NCI-H2227 treated with DMSO at 0.1 percent for 48 hours (cell line): ENCODE measurements at regions not wholly inside any gene's neighbourhood (a gene's known extent, or its start where the extent isn't known, plus 50 kb on each side); places are given as distances from the start of the nearest gene placed in this dataset.
"Not testable (repeated sequence)": the region's sequence is repeated elsewhere in the genome, so short reads cannot be mapped to it uniquely, and the experiment has no call there.

Experiments
- DNase-seq: peaks from one replicate; lab custom pipeline; 2025; lab: John Stamatoyannopoulos, UW

- DNase-seq: no peak
Observed at GRCh38 chr7:42722198-42722597, 189.7 kb downstream of the C7orf25 start.

DNA sequence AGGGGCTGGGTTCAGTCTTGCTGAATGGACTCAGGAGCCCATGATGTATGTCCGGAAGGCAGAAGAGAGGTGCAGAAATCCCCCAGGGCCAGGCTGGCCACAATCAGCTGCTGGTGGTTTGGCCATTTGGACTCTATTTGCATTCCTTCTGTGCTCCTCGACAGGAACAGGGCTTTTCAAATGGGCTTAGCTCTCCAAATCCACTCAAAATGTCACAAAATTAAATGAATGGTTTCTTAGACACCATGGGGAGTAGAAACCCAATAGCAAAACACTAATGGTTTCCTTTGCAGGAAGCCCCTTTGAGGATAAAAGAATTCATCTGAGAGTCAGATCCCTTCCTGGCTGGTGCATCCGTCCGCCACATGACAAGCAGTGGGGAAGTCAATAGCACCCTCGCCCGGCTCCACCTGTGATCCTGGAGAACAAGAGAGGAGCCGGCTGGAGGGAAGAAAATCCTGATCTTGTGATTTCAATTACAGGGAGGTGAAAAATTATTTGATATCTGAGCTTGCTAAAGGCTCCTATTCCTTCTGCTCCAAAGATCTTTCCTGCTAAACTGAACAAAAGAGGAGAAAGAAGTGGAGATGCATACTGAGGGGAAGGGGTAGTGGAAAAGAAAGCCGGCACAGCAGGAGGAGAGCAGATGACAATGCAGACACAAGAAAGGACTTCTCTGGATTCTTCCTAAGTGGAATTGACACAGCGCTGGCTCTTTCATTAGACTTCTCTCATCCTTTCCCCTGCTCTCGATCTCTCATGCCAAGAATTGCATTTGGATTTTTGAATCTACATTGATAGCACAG, 190.7 kb downstream of the C7orf25 start:
- DNase-seq: no peak

GRCh38 chr7:42720012-42720411, 191.9 kb downstream of the C7orf25 start:
- no peak for DNase-seq

GRCh38 chr7:42718466-42718865, 193.4 kb downstream of the C7orf25 start:
- not testable (repeated sequence) for DNase-seq

DNA sequence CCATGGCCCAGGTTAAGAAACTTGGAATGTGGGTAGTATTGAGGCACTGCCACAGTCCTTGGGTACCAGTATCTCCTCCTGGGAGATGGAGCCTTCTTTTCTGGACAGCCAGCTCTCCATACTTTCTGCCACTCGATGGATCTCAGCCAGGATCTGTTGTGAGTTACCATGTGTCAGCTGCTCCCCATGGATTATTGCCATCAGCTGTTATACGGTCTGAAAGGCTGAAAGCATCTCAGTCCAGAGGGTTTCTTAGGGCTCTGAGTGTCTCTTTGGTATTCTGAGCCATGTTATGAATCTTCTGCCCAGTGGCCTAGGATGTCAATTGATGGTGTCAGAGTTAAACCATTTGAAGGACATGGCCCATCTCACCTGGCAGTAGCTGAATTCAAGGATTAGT, 197.5 kb downstream of the C7orf25 start:
- DNase-seq: no peak

DNA sequence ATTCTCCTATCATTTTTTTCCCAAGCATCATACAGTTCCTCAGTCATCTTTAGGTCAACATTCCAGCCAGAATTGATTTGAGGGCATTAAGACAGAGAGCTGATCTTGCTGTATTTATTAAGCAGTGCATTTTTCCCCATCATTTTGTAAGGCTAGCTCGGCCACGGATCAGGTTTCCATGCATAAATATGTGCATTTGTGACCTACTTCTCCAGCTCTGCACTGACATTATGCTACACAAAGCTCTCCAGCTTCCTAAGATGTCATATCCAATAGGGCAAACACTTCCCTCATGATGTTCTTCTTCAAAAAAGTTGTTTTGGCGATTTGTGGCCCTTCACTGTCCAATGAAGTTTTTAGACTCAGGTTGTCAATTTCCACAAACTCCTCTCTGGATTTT, 202.6 kb downstream of the C7orf25 start:
- no peak for DNase-seq

GRCh38 chr7:42704710-42705109, 207.2 kb downstream of the C7orf25 start:
- DNase-seq: no peak

DNA sequence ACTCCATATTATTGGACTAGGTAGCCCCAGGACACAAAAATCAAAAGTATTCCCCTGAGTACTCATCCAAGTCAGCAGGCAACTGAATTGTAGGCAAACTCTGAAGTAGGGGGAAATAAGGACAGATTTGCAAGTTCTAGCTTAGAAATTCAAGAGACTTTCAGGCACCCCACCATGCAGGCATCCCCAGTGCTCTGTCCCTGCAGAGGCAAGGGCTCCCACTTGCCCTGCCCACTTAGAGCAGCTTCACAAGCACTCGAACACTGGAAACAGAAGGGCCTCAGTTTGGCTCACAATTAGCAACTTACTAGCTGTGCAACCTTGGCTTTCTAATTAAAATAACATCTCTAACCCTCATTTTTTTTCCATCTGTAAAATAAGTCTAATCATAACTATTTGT, 209.2 kb downstream of the C7orf25 start:
- DNase-seq: no peak

DNA sequence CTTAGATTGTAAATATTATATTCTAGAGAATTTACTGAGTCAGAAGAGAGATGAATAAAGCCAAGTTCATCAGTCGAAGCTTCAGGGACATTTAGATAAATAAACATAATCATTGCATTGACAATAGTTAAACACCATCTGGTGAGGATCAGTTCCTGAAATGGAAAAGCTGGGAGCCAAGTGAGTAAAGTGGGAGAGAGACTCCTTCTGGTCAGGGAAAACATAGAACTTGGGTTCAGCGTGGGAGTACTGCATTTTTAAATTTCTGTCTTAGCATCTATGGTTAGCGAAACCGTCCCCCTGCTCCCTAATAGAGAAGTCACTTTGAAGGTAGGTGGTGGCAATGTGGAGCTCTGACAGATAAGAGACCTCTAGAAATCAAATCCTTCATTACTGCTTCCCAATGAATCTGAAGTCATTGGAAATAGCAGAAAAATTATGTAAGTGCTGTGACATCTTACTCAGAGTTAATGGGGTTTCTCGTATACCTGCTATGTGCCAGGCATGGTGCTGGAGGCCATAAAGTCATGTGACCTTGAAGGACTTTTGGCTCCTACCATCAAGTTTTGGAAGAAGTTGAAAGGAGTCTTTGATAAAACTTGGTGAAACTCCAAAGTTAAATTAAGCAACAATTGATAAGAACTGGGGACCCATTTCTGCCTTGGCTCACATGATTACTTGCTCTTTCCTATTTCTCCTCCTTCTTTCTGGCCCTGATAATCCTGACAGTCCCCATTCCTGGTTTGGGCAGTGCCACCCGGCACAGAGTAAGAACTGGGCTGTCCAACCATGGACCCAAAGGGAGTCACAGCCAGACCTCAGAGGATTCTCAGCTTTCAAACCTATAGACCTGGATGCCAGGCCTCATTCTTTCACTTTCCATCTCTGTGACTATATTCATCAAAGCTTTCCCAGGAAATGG, 211.2 kb downstream of the C7orf25 start:
- no peak for DNase-seq

DNA sequence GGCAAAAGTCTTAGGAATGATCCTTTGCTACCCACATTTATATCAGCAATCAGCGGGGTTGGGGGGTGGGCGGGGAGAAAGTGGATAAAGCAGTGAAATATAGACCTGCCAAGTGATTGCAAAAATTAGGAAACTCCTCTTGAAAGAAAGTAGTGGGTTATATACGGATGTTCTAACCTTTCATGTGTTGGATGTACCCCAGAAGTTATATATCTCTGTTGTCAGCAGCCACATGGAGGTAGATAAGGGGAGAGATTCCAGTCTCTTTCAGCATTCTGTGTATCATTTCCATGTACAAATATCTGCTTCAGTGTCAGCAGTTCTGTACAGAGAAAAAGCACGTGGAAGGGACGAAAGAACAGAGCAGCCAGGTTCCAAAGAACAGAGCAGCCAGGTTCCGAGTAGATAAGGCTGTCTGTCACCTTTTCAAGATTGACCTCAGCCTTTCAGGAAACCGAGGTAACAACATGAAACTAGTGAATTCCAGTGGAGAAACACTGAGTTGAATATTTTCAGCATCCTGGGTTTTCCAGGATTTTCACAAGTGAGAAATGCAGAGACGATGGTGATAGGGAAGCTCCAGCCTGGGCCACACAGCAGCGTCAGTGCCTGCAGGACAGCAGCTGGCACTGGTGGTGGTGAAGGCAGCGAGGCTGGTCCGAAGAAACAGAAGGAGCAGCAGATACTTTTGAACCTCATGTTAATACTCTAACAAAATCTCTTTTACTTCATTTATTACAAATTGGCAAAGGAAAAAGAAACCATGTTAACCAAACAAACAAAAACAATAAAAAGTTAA, 212.3 kb downstream of the C7orf25 start:
- no peak for DNase-seq

GRCh38 chr7:42698600-42699374, 213.1 kb downstream of the C7orf25 start:
- DNase-seq: no peak

DNA sequence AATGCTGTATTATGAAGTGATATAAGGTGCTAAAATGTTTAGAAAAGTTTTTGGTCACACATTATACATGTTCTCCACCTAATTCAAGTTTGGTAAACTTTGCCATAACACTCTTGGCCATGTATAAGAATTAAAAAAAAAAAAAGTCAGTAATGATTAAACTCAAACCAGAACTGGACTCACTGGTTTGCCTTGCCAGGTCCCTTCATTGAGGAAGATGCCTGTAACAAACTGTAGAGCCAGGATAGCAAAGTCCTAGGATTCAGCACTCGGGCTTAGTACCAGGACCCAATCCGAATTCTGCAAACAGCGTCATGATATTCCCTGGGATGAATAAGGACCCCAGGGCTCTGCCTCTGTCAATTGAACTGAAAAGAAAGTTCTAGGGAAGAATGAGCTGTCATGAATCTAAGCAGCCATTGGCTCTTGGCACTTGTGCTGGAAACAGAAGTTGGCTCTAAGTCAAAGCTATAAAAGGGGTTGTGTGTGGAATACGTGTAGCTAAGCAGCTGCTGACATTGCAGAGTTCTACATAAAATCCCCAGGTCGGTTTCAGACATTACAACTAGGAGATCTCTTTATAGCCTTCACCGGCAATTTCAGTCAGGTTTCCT, 216.9 kb downstream of the C7orf25 start:
- no peak for DNase-seq

DNA sequence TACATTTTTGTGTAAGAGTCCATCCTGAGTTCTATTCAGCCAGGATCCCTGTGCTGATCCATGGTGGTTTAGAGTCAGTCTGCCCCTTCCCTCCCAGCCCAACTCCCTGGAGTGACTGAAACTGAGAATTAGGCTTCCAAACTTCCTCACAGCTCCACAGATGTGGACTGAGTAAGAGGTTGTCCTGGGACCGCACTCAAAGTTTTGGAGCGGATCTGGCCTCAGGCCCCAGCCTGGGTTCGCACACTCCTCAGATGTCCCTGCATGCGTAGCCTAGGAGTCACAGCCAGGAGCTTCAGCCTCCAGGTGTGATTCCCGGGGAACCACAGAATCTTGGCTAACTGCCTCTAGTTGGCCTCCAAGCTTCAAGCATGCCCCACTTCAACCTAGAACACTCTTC, 218.1 kb downstream of the C7orf25 start:
- DNase-seq: no peak

GRCh38 chr7:42692621-42693020, 219.2 kb downstream of the C7orf25 start:
- no peak for DNase-seq

DNA sequence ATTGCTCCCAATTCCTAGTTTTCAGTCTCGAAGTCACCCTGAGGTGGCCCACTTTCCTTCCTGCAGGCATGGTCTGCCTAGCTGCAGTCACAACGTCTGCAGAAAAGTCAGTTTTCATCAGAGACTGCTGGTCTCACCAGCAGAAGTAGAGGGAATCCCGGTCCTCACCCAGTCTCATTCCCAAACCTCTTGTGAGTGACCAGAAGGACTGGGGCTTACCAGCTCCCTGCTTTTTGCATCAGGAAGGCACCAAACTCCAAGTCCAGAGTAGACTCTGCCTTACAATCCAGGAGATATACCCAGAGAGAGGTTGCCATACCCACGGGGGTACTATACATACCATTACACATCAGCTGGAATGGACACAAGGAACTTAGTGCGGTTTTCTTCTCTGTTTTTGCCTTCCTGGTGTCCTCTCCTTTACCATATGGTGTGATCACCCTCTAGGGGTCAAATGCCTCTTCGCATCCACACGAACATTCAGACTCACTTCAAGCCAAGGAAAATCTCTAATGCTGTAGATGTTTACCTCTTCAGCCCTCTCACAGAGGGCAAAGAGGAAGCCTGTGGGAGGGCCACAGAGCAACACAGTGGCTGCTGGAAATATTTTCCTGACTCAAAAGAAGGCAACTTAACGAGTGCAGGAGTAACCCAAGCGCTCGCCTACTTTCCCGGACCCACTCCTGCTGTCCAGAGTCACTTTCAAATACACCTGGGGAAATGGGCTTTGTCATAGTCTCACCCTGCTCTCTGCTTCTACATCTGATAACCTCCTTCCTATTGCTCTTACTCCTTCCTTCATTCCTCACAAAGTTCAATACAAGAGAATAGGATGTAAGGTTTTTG, 220.9 kb downstream of the C7orf25 start:
- no peak for DNase-seq

DNA sequence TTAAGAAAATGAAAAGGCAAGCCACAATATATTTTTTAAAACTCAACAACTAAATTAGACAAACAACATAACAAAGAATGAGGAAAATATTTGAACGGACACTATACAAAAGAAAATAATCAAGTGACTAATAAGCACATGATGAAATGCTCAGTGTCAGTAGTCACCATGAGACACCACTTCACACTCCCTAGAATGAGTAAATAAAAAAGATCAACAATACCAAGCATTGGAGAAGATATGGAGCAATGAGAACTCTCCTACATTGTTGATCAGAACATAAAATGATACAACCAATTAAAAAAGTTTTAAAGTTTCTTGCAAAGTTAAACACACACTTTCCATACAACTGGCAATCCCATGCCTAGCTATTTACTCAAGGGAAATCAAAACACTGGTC, 222.2 kb downstream of the C7orf25 start:
- DNase-seq: no peak

- DNase-seq: no peak
Observed at GRCh38 chr7:42688056-42688371, 223.9 kb downstream of the C7orf25 start.

GRCh38 chr7:42687211-42688055, 224.4 kb downstream of the C7orf25 start:
- DNase-seq: no peak

GRCh38 chr7:42686594-42687156, 225.2 kb downstream of the C7orf25 start:
- DNase-seq: no peak
